GM18519 (cell line): ENCODE measurements at regions not wholly inside any gene's neighbourhood (a gene's known extent, or its start where the extent isn't known, plus 50 kb on each side); places are given as distances from the start of the nearest gene placed in this dataset.

Source experiments
- ATAC-seq: cut with Tn5 transposase; IDR thresholded peaks from one replicate; pipeline ENCODE4 v1.9.1; 2021; ENCODE audit warnings: mild to moderate bottlenecking, moderate library complexity; ENCODE audit not compliant: unreplicated experiment, low FRiP score

GRCh38 chr3:153069598-153070510 is 92.2 kb upstream of the RAP2B start:
- no peak for ATAC-seq

GRCh38 chr3:153070511-153070868 is 91.5 kb upstream of the RAP2B start:
- ATAC-seq: no peak

- ATAC-seq: no peak
Measured at GRCh38 chr3:153072382-153072781, 89.6 kb upstream of the RAP2B start.

DNA sequence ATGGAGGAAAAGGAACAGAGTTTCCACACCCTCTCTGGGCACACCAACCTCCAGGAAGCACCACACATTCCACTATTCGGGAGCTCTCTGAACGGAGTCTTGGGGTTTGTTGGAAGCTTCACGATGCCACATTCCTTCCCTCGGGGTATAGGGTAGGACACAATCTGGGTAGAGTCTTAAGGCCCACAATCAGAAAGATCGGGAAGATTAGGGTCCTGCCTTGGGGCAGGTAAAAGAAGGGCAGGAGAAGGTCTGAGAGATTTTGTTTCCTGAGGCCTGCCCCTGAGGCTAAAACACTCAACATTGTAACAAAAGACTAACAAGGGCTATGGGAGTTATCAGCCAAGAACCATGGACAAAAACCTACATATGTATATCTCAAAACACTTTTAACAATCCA is 89.2 kb upstream of the RAP2B start:
- no peak for ATAC-seq

GRCh38 chr3:153073636-153074035 is 88.4 kb upstream of the RAP2B start:
- no peak for ATAC-seq

GRCh38 chr3:153078826-153079225 is 83.2 kb upstream of the RAP2B start:
- no peak for ATAC-seq

GRCh38 chr3:153079386-153079785 is 82.6 kb upstream of the RAP2B start:
- no peak for ATAC-seq

DNA sequence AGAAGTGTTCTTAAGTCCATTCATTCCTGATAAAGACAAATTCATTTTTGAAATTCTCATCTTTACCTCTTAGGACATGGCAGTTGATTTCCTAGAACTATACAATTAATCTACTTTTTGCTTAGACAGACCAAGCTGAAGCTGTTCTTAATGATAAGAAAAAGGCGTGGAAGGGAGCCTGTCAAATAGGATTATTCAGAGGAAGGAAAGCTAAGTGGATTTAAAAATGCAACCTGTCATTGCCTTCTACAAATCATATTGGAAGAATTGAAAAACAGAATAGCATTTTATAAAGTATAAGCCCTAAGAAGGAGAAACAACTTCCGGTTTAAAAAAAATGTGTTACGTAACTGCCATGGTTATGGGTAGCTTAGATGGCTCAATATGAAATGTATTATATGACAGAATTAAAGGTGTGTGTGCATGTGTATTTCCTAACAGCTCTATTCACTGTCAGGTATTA is 81.2 kb upstream of the RAP2B start:
- no peak for ATAC-seq

DNA sequence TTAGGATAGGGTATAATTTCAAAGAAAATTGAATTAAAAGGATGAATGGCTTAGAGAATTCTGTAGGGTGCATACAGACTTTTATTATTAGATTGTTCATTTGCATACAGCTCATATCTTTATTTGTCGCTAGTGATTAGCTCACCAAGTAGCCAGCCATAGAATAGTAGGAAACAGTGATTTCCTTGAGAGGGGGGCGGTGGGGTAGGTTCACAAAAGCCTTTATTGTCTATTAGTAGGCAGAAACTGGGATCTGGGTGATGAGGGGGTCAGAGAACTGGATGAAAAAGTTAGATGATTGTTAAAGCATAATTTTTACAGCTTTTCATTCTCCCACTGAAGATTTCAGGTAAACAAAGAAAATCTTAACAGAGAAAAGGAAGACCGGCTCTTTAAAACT is 77.6 kb upstream of the RAP2B start:
- no peak for ATAC-seq

GRCh38 chr3:153087595-153088566 is 74.1 kb upstream of the RAP2B start:
- no peak for ATAC-seq

DNA sequence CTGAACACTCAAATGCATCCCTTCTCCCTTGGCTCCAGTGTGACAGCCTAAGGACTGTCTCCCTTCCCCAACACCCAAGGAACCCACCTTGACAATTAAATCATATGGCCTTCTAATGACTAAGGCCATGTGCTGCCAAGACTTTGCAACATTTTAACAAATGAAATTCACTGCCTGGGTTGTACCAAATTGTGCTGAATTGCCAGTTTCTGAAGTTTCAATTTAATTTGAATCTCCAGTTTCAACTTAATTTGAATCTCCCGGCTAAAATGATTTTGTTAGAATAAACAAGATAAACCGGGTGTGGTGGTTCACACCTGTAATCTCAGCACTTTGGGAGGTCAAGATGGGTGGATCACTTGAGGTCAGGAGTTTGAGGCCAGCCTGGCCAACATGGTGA is 72.4 kb upstream of the RAP2B start:
- ATAC-seq: no peak

- ATAC-seq: no peak
Measured at GRCh38 chr3:153090973-153091372, 71.1 kb upstream of the RAP2B start.

DNA sequence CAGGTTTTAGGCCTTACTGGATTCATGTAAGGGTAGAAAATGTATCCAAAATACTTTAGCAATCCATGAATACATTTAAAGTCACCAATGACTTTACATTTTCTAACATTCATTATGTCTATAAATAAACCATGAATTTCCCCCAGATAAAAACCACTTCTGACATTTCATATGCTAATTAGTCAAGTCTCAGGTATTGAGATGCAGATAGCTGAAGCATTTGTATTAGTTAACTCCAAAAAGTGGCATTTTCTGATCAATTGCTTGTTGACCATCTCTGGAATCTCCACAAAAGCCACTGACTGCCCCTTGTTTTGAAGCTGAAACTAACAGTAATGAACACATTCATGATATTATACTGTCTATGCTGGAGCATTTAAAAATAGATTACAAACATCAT is 68.4 kb upstream of the RAP2B start:
- ATAC-seq: no peak

DNA sequence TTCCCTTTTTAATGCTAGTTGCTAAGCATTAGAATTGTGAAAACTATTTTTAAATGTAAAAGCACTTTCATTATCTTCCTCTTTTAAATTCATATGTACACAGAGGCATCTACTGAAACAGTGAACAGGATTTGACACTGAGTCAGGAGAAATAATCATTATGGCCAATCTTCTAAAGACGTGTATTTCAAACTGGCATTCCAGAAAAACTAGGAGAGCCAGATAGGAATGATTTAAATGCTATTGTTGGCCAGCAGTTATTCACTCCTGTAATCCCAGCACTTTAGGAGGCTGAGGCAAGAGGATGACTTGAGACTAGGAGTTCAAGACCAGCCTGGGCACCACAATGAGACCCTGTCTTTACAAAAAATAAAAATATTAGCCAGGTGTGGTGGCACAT is 67.6 kb upstream of the RAP2B start:
- no peak for ATAC-seq

DNA sequence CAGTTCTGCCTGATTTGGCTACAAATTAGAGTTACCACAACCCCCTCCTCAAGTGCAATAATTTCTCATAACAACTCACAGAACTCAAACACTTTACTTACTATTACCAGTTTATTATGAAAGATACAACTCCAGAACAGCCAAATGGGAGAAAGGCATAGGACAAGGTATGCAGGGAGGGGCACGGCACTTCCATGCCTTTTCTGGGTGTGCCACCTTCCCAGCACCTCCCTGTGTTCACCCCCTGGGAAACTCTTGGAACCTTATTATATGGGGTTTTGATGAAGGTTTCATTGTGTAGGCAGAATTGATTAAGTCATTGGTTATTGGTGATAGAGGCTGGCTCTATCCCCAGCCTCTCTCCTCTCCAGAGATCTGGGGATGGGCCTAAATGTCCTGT is 66.6 kb upstream of the RAP2B start:
- ATAC-seq: no peak

DNA sequence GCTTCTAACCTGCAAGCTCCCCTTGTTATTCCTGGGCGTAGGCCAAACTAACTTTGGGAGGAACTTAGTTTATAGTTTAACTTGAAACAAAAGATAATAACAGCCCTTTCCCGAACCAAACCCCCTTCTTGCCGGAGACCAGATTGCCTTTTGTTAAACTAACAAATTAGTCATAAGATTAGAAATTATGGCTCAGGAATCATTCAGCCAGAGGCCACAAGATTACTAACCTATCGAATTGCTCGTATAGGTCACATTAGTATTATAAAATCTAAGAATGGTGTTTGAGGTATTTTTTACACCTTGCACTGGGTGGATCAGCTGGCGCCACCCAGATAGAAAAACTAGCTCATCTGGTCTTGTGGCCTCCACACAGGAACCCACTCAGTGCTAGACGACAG is 65.3 kb upstream of the RAP2B start:
- ATAC-seq: no peak

GRCh38 chr3:153097213-153097612 is 64.8 kb upstream of the RAP2B start:
- no peak for ATAC-seq

DNA sequence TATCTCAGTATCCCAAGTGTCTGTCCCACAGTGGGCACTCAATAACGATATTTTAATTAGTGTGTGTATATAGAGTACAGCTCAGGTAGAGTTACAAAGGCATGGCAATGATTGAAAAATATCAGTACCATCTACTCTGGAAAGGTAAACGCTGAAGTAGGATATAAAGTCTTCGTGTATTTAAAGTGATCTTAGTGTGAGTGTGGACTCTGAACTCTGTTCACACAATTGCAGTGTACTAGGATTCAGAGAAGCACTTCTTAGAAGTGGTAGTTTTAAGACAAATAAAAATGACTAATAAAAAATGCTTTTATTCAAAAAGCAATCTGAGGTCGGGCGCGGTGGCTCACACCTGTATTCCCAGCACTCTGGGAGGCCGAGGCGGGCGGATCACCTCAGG is 62.9 kb upstream of the RAP2B start:
- no peak for ATAC-seq

DNA sequence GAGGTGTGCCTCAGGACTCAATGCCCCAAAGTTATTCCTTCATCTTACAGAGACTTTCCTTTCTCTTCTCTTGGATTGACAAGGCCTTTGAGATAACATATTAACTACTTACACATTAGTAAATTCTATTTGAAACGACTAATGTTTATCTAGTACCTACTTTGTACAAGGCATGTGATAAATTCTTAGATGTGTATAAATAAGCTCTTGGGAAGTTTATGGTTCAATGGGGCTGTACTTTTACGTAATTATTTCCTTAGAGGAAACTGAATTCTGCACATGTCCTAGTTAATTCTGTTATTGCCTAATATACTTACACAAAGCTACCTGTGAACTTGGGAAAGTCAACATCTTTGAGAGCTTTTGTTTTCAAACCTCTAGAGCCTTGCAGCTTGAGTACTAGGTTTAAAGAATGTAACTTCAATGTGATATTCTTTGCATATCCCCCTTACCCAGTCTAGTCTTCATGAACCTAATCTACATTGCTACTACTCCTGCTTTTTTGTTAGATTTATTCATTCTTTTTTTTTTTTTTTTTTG is 58.5 kb upstream of the RAP2B start:
- ATAC-seq: no peak

- no peak for ATAC-seq
Measured at GRCh38 chr3:153110041-153110440, 52.0 kb upstream of the RAP2B start.

- no peak for ATAC-seq
Measured at GRCh38 chr3:153111016-153111415, 51.0 kb upstream of the RAP2B start.
